ENCODE measurements at regions not wholly inside any gene's neighbourhood (a gene's known extent, or its start where the extent isn't known, plus 50 kb on each side); places are given as distances from the start of the nearest gene placed in this dataset.
"Not testable (repeated sequence)": the region's sequence is repeated elsewhere in the genome, so short reads cannot be mapped to it uniquely, and the experiment has no call there.

- DNase-seq (ENCODE audit: low read depth in 1 of 2, low spot score in 1 of 2): no peak
Observed at GRCh38 chr21:17071093-17071492, 441.8 kb upstream of the CXADR start.

- DNase-seq (ENCODE audit: low read depth in 1 of 2, low spot score in 1 of 2): no peak
Observed at GRCh38 chr21:17081193-17081592, 431.6 kb upstream of the CXADR start.

GRCh38 chr21:17082843-17083483, 429.9 kb upstream of the CXADR start:
- no peak for DNase-seq (ENCODE audit: low read depth in 1 of 2, low spot score in 1 of 2)

GRCh38 chr21:17085707-17086106, 427.1 kb upstream of the CXADR start:
- no peak for DNase-seq (ENCODE audit: low read depth in 1 of 2, low spot score in 1 of 2)

- no peak for DNase-seq (ENCODE audit: low read depth in 1 of 2, low spot score in 1 of 2)
Observed at GRCh38 chr21:17088500-17088899, 424.3 kb upstream of the CXADR start.

- DNase-seq (ENCODE audit: low read depth in 1 of 2, low spot score in 1 of 2): no peak
Observed at GRCh38 chr21:17089091-17089491, 423.8 kb upstream of the CXADR start.

GRCh38 chr21:17101696-17102095, 411.1 kb upstream of the CXADR start:
- DNase-seq (ENCODE audit: low read depth in 1 of 2, low spot score in 1 of 2): no peak

GRCh38 chr21:17105932-17106331, 406.9 kb upstream of the CXADR start:
- DNase-seq (ENCODE audit: low read depth in 1 of 2, low spot score in 1 of 2): no peak

- DNase-seq (ENCODE audit: low read depth in 1 of 2, low spot score in 1 of 2): no peak
Observed at GRCh38 chr21:17114045-17114444, 398.8 kb upstream of the CXADR start.

- no peak for DNase-seq (ENCODE audit: low read depth in 1 of 2, low spot score in 1 of 2)
Observed at GRCh38 chr21:17118638-17119384, 394.0 kb upstream of the CXADR start.

- DNase-seq (ENCODE audit: low read depth in 1 of 2, low spot score in 1 of 2): no peak
Observed at GRCh38 chr21:17119466-17120297, 393.2 kb upstream of the CXADR start.

GRCh38 chr21:17127395-17127794, 385.4 kb upstream of the CXADR start:
- DNase-seq (ENCODE audit: low read depth in 1 of 2, low spot score in 1 of 2): not testable (repeated sequence)

- DNase-seq (ENCODE audit: low read depth in 1 of 2, low spot score in 1 of 2): no peak
Observed at GRCh38 chr21:17128132-17128531, 384.7 kb upstream of the CXADR start.

GRCh38 chr21:17139159-17139558, 373.7 kb upstream of the CXADR start:
- not testable (repeated sequence) for DNase-seq (ENCODE audit: low read depth in 1 of 2, low spot score in 1 of 2)

- DNase-seq (ENCODE audit: low read depth in 1 of 2, low spot score in 1 of 2): no peak
Observed at GRCh38 chr21:17139696-17140095, 373.1 kb upstream of the CXADR start.

GRCh38 chr21:17146426-17146825, 366.4 kb upstream of the CXADR start:
- DNase-seq (ENCODE audit: low read depth in 1 of 2, low spot score in 1 of 2): no peak

- DNase-seq (ENCODE audit: low read depth in 1 of 2, low spot score in 1 of 2): no peak
Observed at GRCh38 chr21:17159697-17160096, 353.1 kb upstream of the CXADR start.

GRCh38 chr21:17185674-17186073, 327.2 kb upstream of the CXADR start:
- no peak for DNase-seq (ENCODE audit: low read depth in 1 of 2, low spot score in 1 of 2)

- DNase-seq (ENCODE audit: low read depth in 1 of 2, low spot score in 1 of 2): no peak
Observed at GRCh38 chr21:17189963-17190362, 322.9 kb upstream of the CXADR start.

- no peak for DNase-seq (ENCODE audit: low read depth in 1 of 2, low spot score in 1 of 2)
Observed at GRCh38 chr21:17191346-17191993, 321.4 kb upstream of the CXADR start.

- DNase-seq (ENCODE audit: low read depth in 1 of 2, low spot score in 1 of 2): no peak
Observed at GRCh38 chr21:17195351-17195750, 317.5 kb upstream of the CXADR start.
